SK-N-MC (cell line): ENCODE measurements at regions not wholly inside any gene's neighbourhood (a gene's known extent, or its start where the extent isn't known, plus 50 kb on each side); places are given as distances from the start of the nearest gene placed in this dataset.

Experiments used
- EZH2 ChIP-seq: fragments of 200-600 bp; sonication (generic); IDR thresholded peaks from one replicate; pipeline ENCODE4 v1.6.1; 2017; ENCODE audit warnings: antibody characterized with exemption
- FOXP2 ChIP-seq: optimal IDR thresholded peaks from 2 replicates; pipeline ENCODE3; 2011; ENCODE audit warnings: mild to moderate bottlenecking, moderate library complexity; ENCODE audit not compliant: insufficient read depth; ENCODE audit errors: extremely low read length, control extremely low read depth
- POLR2AphosphoS5 ChIP-seq: IDR thresholded peaks from 2 replicates; pipeline ENCODE4 v1.6.1; 2012; ENCODE audit warnings: mild to moderate bottlenecking, low read depth, low read length, borderline replicate concordance

DNA sequence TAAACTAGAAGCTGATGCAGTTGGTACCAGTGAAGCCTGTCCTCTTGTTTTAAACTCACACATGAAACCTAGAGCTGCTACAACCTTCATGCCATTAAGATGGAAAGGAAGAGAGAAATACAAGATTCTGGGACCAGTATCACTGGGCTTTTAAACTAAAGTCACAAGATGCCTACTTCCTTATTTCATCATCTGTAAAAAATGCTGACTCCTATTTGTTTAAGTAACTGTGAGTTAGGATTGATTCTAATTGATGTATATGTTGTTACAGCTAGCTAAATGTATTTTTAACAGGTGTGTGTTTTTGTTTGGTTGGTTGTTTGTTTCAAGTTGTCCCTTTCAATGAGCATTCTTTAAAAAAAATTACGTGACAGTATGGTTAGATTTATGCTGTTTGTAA is 833.3 kb upstream of the PRMT6 start:
- no peak for TF ChIP-seq EZH2
- no peak for TF ChIP-seq POLR2AphosphoS5
- no peak for TF ChIP-seq FOXP2
